Activated naive CD8-positive, alpha-beta T cell treated with anti-CD3 and anti-CD28 coated beads, Interleukin-2, amount 50 U/mL, for 16 hours (primary cell): ENCODE measurements at regions not wholly inside any gene's neighbourhood (a gene's known extent, or its start where the extent isn't known, plus 50 kb on each side); places are given as distances from the start of the nearest gene placed in this dataset.

Source experiments
- DNase-seq: peaks from one replicate; pipeline ENCODE4 v3.0.0-alpha.2; 2020; ENCODE audit warnings: low read depth, low spot score

- no peak for DNase-seq
These were observed 214.2 kb upstream of the PROK2 start for GRCh38 chr3:71998995-71999673.

DNA sequence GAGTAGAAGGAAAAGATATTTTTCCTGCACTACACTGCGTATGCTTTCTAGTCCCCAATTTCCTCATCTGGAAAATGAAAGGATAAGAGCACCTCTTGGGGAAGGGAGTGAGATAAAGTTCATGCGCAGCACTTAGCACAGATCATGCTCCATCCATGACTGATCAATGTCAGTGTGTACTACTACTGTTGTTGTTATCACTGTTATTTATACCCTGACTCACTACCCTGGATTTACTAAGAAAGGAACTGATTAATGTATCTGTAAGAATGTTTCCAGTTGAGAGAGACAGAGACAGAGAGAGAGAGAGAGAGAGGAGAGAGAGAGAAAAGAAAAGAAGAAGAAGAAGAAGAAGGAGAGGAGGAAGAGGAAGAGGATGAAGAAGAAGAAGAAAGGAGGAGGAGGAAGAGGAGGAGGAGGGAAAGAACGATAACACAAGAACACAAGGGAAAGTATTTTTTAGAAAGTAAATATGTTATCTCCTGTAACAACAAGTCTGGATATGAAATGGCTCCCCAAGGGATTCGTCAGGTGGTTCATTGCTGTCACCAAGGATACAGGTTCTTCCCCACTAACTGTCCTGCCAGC lies 212.2 kb upstream of the PROK2 start:
- no peak for DNase-seq

DNA sequence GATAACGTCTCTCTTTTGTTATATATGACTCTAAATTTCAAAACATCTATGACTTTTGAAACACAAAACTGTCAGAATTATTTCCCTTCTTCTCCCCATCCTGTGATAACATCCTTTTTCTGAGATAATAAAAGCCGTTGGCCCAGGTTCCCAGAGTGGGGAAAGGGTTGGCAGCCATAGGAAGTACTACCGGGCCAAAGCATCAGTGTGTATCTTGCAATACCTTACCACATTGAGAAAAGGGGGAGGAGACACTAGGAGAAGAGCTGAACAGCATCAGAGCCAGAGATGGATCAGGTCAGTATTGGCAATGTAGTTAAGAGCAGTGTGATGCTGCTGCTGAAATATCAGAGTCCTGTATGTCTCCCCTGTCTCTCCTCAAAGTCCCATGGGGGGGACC lies 210.0 kb upstream of the PROK2 start:
- DNase-seq = no peak

DNA sequence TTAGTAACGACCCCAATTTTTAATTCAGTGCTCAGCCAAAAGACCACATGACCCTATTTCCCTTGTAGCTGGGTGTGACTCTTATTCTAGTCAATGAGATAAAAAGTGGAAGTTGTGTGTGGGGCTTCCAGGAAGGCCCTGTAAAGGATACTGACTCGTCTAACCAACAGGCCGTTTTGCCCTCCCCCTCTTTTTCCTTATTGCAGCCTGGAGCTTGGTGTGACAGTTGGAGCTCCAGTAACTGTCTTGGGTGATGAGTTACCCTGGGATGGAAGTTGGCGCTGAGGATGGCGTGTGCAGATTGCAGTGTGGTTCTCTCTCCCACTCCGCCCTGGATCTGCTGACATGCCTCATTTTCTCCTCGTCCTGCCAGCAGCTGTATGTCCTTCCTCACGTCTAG lies 209.3 kb upstream of the PROK2 start:
- no peak for DNase-seq

DNA sequence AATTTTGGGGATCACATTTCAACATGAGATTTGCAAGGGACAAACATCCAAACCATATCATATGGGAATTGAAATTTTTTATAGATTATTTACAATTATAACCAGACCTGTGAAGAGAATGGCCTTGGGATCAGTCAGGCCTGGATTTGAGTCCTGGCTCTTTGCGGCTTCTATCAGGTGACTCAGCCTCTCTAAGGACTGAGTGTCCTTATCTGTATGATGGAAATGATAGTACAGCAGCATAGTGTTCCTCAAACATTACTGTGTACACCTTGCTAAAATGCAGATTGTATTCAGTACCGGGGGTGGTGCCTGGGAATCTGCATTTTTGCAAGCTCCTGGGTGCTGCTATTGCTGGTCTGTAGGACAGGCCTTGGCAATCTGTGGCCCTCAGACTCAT lies 206.7 kb upstream of the PROK2 start:
- no peak for DNase-seq

DNA sequence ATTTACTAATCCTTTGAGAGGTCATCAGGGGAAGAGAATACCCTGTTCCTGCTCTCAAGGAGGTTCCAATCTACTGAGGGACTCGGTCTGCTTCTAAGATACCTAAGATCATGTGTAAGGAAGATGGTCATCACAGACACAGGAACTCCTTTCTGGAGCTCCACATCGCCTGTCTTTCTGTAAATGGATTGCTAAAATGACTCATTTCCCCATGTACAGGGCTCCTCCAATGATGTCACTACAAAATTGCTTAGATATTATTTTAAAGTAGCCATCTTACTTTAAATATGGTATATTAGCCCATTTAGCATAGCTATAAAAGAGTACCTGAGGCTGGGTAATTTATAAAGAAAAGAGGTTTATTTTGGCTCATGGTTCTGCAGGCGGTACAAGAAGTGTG lies 206.1 kb upstream of the PROK2 start:
- DNase-seq = no peak

- DNase-seq = no peak
These were observed 205.6 kb upstream of the PROK2 start for GRCh38 chr3:71990545-71990944.

- DNase-seq = no peak
These were observed 204.2 kb upstream of the PROK2 start for GRCh38 chr3:71989165-71989564.

GRCh38 chr3:71987828-71988227 lies 202.9 kb upstream of the PROK2 start:
- no peak for DNase-seq

DNA sequence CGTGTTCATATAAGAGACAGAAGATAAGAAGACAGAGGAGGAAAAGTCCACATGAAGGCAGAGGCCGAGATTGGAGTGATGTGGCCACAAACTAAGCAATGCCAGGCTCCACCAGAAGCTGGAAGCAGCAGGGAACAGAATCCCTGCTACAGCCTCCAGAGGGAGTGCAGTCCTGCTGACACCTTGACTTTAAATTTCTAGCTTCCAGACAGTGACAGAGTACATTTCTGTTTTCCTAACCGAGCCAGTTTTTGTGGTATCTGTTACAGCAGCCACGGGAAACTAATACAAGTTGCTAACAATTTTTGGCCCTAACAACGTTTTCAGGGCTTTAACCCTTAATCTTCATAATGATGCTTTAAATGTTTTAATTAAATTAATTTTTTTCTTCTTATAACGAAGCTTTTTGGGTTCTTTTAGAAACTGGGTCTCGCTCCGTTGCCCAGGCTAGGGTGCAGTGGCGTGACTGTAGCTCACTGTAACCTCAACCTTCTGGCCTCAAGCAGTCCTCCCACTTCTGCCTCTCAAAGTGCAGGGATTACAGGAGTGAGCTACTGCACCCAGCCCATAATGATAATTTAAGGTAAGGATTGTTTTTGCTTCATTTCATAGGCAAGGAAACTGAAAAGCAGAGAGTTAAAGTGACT lies 202.3 kb upstream of the PROK2 start:
- DNase-seq = no peak

DNA sequence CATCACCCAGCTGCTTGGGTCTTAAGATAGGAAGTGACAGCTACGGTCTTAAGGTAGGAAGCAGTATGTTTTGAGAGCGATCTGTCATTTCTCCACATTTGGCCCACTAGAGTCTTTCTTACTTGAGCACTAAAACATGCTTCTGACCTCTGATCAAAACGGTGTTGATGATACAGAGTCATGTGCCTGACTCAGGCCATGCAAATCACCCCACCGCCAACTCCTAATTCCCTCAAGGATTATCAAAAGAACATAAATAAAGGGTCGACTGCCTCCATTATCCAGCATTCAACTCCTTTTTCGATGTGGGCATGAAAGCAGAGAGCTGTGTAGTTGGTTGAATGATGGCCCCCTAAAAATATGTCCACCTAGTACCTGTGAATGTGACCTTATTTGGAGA lies 201.7 kb upstream of the PROK2 start:
- DNase-seq = no peak

GRCh38 chr3:71984843-71985613 lies 200.1 kb upstream of the PROK2 start:
- no peak for DNase-seq

DNA sequence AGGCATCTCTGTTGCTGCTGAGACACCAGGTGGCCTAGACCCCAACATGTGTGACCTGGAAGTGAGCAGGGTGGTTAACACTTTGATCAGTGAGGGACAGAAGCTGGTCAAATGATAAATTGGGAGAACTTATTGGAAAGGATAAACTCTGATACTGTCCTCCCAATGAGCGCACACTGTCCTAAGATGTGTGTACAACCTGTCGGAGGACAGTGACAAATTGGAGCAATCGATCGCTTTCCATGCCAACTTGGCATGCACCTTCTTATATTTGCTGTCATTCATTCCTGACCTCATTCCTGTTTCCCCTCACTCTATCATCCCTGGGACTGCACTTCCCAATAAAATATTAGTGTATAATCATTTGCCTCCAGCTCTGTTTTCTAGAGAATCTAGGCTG lies 198.7 kb upstream of the PROK2 start:
- no peak for DNase-seq

DNA sequence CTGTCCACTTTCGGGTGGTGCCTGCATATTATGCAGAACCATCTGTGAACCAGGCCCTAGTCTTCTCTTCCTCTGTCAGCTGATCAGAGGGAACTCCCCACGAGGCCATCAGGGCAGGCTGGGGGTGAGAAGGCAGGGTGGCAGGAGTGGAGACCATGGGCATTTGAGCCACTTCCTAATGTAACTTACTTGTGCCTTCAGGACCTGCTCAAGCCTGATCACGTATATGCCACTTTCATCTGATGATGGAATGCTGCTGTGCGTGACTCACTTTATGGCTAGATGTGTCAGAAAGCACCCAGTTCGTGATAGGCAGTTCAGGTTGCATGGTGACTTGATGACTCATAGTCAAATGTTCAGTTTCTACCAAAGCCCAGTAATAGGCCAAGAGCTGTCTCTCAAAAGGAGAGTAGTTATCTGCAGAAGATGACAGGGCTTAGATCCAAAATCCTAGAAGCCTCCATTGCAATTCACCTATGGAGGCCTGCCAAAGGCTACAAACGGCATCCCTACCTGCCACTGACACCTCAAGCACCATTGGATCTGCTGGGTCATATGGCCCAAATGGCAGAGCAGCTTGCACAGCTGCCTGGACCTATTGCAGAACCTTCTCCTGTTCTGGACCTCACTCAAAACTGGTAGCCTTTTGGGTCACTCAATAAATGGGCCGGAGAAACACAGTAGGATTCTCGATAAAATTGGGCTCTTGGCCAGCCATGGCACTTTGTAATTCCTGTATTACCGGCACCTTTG lies 197.7 kb upstream of the PROK2 start:
- DNase-seq = peak; percentile 7

DNA sequence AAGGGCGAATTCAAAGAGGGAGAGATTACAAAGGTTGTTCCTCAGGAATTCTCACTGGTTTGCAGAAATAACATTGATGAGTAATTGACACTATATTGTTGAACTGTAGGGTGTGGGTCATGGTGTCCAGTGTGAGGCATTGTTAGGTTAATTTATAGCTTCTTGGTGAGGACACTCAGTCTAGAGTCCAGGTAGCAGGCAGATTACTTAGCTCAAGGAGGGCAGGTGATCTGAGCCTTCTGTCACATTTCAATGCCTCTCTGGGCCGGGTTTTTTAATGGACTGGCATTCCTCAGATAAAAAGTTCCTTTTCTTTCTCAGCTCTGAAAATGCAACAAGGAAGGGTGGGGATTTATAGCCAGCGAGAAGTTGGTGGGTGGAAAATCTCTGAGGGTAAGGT lies 194.2 kb upstream of the PROK2 start:
- no peak for DNase-seq

- DNase-seq = no peak
These were observed 193.3 kb upstream of the PROK2 start for GRCh38 chr3:71978150-71978721.

DNA sequence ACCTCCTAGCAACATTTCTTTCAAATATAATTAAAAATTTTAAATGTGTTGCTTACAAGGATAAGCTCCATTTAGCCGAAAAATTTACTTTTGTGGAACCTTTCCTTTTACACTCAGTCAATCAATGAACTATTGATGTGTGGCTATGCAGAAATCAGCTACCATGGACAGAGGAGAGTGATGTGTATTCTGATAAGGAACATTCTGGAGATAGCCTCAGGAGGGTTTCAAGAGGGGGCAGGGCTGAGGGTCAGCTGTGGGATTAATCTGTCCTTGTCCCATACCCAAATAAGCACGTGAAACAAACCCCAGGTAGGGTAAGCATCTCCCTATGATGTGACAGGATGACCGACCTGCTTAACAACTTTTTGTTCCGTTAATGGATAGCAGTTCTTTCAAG lies 192.6 kb upstream of the PROK2 start:
- DNase-seq = no peak

DNA sequence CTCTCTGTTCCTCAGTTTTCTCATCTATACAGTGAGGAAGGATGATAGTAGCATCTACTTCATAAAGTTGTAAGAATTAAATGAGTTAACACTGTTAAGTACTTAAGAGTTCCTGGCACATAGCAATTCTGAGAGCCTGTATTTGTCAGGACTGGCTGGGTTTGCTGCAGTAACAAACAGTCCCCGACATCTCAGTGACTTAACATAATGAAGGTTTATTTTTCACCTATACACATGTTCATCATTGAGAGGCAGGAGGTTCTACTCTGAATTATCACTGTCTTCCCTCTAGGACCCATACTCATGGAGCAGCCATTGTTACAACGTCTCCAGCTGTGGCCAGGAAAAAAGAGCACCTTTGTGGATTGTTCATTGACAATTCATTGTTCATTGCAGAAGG lies 190.6 kb upstream of the PROK2 start:
- DNase-seq = no peak

GRCh38 chr3:71974786-71975185 lies 189.8 kb upstream of the PROK2 start:
- no peak for DNase-seq

- DNase-seq = no peak
These were observed 188.5 kb upstream of the PROK2 start for GRCh38 chr3:71973274-71974030.

- no peak for DNase-seq
These were observed 187.1 kb upstream of the PROK2 start for GRCh38 chr3:71972031-71972430.
